ENCODE measurements at regions not wholly inside any gene's neighbourhood (a gene's known extent, or its start where the extent isn't known, plus 50 kb on each side); places are given as distances from the start of the nearest gene placed in this dataset.
"Not testable (repeated sequence)": the region's sequence is repeated elsewhere in the genome, so short reads cannot be mapped to it uniquely, and the experiment has no call there.

DNA sequence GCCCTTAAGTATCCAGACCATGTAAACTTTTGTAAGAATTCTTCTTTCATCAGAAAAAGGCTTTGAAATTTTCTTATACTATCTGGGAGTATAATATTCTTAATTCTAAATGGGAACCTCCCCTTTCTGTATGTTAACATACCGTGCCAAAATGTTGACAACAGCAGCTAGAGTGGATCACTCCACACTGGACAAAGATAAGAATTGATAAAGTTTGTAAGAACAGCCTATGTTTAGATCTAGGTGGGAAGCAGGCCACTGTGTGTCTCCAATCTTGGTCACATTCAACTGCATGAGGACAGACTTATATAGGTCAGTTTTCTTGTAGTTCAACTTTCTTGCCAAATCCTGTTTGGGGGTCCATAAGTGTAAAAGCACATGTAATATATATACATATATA lies 235.7 kb downstream of the RPIA start:
- DNase-seq = no peak

DNA sequence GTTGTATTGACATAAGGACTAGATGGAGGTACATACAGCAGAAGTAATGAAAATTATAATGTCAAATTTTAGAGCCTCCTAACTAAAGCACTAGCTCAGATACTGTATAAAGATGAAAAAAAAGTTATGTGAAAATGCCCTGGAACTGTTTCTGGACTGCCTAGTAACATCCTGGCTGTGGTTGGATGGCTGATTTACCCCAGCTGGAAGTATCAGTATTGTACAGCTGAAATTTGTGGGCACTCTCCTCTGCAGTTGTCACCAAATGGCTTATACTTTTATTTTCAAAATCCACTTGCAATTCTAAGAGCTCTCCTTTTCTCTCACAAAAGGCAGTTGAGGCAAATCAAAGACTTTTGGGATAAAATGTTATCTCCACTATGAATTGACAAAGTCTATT lies 239.2 kb downstream of the RPIA start:
- DNase-seq = no peak

DNA sequence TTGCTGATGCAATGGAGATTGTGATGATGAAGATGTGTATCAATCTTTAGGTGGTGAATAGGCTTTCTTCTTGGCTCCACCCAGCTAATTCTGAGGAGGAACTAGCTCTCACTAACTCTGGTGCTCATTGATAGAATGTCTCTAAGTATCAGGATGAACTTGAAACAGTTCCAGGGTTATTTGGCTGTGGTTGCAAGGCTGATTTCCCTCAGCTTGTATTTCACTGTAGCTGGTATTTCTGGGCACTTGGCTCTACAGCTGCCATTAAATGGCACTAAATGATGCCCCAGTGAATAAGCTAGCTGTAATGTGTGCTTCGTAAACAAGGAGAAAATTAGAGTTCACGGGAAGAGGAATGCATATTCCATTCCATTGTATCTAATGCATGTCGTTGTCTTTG lies 241.2 kb downstream of the RPIA start:
- no peak for DNase-seq

DNA sequence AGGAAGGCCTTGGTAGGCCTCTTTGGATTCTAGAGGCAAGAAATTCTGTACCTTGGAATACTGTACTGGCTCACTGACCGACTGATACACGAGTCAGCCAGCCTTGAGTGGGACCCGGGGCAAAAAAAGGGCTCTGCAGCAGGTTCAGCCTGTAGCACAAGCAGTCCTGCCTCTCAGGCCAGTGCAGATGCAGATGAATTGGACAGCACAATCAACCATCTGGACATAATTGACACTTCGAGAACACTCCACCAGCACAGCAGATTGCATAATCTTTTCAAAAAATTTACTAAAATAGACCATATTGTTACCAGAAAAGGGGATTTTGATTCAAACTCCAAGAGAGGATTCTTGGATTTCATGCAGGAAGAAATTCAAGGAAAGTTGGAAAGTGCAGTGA lies 241.6 kb downstream of the RPIA start:
- no peak for DNase-seq

DNA sequence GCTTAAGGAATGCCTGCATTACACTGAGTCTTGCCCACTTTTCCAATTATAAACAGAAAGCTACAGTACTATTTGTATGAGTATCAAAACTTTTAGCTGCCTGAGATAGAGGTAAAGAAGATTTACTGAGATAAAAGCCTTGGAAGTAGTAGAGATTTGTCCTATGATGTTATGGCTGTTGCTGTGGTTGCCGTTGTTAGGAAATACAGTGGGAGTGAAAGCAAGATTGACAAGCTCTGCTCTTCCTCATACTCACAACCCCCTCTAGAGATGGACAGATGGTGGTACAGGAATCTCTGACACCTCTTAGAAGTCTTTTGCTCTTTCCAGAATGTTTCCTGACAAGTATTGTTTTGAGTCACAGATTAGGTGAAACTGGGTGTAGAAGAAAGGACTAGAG lies 242.5 kb downstream of the RPIA start:
- no peak for DNase-seq

DNA sequence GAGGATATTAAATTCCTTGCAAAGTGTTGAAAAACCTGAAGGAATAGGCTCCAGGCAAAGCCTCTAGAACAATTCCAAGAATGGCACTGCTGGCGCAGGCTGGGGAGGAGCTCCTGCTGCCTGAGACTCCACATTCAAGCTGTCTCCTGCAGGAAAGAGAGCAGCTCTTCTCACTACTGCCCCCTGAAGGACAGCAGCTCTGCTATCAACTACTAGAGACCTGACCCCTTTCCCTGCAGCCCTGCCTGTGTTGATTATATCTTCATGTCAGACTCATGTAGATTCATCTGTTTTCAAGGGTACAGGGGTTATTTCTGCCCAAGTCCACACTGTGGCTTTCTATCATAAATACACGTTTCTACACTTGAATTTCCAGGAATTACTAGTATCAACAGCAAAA lies 249.7 kb downstream of the RPIA start:
- not testable (repeated sequence) for DNase-seq

DNA sequence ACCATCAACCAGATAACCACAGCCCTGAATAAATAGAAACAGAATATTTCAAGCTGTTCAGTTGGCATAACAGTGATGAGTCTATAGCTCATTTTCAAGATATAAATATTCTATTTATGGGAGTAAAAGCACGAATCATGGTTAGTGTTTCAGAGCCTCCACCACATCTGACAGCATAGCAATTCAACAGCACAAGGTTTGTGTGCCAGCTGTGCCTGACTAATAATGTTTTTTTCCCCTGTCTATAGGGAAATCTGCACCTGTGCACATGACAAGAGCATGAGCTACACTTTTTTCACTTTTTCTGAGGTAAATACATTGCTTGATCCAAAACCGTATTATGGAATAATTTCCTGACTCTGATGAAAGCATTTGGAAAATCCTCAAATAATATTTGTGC lies 251.3 kb downstream of the RPIA start:
- DNase-seq = no peak

DNA sequence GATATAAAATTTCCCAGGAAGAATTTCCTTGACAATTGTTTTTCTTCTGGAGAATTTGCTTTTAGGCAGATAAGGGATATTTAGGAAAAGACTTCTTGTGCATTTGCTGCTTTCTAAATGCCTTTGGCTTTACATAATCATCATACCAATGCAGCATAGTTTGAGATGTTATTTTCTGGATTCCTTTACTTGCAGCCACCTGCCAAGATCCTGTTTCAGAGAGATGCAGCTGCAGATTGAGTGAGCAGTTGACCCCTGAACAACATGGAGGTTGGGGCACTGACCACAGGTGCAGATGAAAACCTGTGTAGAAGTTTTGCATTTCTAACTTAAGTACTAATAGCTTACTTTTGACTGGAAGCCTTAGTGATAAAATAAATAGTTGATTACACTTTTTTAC lies 257.9 kb downstream of the RPIA start:
- DNase-seq = no peak

DNA sequence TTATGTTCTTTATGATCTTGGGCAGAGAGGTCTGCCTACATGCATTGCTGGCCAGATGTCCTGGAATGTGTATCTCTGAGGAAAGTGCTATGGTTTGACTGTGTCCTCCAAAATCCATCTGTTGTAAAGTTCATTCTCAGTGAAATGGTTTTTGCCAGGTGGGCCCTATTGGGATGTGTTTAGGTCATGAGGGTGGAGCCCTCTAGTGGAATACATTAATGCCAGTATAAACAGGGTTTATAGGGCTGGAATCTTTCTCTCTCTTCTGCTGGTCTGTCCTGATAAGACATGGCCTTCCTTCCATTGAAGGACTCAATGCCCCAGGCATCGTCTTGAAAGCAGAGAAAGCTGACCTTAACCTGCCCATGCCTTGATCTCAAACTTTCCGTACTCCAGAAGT lies 258.5 kb downstream of the RPIA start:
- DNase-seq = no peak

DNA sequence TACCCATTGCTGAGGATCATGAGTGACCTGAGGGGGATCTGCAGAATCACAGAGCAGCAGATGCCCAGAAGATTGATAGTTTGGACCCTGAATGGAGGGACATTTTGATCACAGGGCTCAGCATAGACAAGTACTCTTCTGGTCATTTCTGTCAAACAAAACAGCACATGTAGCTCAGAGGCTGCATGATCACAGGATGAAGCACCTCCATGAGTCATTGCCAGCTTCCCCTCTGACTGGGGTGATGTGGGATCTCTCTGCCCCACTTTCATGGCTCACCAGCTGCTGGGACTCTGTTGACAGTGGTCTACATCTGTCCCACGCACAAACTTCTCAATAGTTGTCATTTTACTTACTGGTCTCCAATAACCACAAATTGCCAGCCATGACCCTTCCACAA lies 264.1 kb downstream of the RPIA start:
- DNase-seq = no peak

DNA sequence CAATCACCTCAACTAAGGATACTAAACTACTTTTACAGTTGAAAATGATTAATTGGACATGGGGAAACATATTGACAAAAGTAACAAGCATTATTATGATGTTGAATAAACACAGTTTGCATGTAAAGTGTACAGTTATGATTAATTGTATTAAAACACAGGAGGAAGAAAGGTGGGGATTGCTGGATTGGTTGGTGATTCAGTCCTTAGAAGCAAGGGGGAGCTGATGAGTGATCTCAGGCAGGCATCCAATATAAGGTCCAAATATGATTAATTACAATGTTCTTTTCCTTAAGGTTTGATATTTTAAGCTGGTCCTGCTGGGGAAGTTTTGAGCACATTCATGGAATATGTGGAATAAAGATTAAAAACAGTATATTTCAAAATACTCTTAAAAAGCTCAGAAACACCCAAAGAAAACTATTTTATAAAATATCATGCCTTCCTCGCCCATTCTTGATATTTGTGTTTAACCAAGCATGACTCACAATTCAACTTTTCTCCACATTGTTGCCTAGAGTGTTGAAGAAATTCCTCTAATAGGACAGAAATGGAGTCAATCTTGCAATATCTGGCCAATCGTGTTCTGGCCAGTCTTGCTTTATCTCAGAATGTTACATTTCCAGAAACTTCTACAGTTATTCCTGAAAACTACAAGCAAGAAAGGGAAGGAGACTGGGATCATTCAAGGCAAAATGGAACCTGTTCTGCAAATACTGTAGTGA lies 268.2 kb downstream of the RPIA start:
- DNase-seq = no peak

DNA sequence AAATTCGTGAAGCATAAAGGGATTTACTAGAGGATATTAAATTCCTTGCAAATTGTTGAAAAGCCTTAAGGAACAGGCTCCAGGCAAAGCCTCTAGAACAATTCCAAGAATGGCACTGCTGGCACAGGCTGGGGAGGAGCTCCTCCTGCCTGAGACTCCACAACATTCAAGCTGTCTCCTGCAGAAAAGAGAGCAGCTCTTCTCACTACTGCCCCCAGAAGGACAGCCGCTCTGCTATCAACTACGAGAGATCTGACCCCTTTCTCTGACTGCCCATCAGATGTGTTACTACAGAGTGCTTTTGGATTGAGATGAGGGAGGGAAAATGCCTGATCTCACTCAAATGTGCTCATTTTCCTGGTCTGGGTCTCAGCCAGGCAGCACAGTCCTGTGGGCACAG lies 269.9 kb downstream of the RPIA start:
- DNase-seq = not testable (repeated sequence)

DNA sequence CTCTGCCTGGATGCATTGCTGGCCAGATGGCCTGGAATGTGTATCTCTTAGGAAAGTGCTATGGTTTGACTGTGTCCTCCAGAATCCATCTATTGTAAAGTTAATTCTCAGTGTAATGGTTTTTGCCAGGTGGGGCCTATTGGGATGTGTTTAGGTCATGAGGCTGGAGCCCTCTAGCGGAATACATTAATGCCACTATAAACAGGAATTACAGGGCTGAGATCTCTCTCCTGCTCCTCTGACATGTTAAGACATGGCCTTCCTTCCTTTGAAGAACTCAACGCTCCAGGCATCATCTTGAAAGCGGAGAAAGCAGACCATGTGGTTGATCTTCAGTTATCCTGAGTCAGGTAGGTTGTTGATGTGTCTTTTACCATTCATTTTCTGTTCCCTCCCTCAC lies 276.4 kb downstream of the RPIA start:
- no peak for DNase-seq

DNA sequence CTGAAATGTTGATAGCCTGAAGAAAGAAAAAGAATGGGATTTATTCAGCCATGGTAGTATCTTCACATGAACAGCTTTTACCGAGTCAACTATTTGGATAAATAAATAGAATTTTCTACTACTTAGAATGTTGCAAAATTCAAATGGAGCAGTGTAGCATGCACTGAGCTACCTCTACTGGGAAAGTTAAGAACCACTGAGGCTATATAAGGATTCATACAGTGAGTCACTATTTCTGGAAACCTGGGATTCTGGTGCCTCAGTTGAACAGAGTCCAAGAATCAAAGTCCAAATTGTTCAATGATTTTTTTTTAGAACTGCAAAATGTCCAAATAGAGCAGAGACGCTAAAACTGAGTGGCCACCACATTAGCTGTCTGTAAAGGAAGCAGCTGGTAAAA lies 286.5 kb downstream of the RPIA start:
- DNase-seq = not testable (repeated sequence)

DNA sequence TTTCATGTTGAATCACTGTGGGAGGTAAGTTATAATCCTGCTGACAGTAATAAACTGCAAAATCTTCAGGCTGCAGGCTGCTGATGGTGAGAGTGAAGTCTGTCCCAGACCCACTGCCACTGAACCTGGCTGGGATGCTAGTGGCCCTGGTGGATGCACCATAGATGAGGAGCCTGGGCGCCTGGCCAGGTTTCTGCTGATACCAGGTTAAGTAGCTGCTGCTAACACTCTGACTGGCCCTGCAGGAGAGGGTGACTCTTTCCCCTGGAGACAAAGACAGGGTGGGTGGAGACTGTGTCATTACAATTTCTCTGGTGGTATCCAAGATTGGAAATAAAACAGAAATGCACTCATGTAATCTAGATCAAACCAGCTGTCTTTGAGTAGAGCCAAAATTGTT lies 287.0 kb downstream of the RPIA start:
- not testable (repeated sequence) for DNase-seq

DNA sequence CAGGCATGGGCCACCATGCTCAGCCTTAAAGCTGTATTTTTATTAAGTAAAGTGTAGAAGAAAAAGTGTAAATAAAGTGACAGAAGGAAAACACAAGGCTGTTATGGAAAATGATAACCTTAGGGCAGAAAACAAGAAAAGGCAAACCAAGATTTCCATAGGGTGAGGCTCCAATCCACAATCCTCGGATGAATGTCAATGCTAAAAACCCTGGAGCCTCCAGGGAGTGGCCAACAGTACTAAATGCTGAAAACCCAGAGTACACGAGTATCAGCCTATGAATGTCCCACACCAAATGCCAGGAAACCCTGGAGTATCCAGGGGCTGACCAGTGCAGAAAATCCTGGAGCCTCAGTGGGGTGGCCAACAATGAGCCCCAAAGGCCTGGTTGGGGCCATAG lies 292.6 kb downstream of the RPIA start:
- DNase-seq = not testable (repeated sequence)

DNA sequence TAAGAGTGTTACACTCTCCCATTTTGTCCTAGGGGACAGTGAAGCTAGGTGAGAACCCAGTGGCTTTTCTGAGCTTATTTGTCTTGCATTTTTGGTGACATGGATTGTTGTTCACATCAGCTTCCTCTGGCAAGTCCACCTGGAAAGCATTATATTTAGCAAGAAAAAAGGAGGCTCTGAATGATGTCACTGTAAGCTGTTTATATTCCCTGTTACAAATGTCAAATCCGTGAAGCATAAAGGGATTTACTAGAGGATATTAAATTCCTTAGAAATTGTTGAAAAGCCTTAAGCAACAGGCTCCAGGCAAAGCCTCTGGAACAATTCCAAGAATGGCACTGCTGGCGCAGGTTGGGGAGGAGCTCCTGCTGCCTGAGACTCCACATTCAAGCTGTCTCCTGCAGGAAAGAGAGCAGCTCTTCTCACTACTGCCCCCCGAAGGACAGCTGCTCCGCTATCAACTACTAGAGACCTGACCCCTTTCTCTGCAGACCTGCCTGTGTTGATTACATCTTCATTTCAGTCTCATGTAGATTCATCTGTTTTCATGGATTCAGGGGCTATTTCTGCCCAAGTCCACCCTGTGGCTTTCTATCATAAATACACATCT lies 295.4 kb downstream of the RPIA start:
- not testable (repeated sequence) for DNase-seq

DNA sequence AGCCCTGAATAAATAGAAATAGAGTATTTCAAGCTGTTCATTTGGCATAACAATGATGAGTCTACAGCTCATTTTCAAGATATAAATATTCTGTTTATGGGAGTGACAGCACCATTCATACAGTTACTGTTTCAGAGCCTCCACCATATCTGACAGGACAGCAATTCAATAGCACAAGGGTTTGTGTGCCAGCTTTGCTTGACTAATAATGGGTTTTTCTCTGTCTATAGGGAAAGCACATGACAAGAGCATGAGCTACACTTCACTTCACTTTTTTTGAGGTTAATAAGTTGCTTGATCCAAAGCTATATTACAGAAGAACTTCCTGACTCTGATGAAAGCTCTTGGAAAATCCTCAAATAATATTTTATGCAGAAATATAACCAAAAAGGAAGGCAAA lies 297.1 kb downstream of the RPIA start:
- not testable (repeated sequence) for DNase-seq

DNA sequence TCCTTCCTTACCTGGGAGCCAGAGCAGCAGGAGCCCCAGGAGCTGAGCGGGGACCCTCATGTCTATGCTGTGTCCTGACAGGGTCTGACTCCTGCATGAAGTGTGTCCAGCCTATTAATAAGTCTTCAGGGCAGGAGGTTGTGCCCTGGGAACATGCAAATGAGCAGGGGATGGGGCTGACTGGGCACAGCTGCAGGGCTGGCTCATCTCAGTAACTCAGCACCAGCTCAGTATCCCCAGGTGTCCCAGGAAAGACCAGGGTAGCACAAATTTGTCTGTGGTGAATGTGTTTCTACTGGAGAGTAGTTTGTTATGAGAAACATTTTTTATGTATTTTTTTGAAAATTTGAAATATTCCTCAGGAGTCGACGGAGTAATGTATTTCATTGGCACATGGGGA lies 301.3 kb downstream of the RPIA start:
- DNase-seq = not testable (repeated sequence)

DNA sequence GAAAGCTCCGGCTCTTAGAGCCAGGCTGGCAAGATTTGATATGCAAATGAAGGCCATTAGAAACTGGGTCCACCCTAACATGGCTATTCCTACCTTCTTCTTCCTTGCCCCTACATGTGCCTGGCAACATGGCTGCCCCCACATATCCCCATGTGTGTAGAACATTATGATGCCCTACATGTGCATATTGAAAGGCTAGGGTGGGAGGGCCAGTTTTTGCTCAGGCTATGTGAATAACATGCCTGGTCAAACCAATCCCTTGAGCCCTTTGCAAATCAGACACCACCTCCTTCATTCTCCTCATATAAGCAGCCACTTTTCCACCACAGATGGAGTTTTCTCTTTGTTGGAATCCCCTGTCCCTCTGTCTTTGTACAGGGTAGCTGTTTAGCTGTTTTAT lies 303.4 kb downstream of the RPIA start:
- DNase-seq = not testable (repeated sequence)

DNA sequence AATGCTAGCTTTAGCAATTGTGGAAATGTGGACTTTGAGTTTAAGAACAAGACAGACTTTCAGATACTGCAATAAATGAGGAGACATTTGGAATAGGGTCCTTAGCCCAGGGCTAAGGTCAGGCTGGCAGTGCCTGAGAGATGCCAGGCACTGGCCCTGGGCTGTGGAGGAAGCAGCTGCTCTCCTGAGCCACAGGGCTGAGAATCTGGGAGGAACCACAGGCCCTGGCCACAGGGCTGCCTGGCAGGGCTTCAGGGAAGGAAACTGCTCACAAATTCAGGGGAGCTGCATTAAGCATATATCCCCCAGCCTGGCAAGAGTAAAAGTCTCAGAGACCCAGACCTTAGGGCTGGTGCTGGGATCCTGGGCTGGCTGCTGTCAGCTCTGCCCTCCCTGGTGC lies 305.1 kb downstream of the RPIA start:
- DNase-seq = not testable (repeated sequence)

DNA sequence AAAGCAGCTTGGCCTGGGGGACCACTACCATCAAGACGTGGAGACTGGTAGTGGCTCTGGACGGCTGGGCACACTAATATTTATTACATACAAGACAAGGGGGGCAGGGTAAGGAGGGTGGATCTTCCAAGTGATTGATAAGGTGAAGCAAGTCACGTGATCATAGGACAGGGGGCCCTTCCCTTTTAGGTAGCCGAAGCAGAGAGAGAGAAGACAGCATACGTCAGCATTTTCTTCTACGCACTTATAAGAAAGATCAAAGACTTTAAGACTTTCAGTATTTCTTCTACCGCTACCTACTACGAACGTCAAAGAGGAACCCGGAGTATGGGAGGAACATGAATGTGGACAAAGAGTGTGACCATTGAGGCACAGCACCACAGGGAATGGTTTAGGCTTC lies 307.9 kb downstream of the RPIA start:
- no peak for DNase-seq

DNA sequence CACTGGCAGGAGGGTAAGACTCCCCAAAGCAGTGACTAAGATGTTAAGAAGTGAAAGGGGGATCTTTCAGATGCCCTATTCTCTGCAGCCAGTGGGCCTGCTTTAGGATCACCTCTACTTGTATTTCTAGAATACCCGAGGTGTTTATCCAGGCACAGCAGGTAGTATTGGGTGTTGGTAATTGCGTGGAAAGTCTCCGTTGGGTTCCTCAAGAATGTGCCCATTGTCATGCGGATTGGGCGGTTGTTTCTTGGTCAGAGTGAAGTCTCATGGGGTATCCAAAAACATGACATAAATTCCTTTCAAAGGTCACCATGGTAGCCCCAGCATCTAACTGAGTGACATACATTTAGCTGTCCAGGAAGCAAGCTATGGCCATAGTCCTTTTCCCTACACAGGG lies 308.8 kb downstream of the RPIA start:
- DNase-seq = no peak

DNA sequence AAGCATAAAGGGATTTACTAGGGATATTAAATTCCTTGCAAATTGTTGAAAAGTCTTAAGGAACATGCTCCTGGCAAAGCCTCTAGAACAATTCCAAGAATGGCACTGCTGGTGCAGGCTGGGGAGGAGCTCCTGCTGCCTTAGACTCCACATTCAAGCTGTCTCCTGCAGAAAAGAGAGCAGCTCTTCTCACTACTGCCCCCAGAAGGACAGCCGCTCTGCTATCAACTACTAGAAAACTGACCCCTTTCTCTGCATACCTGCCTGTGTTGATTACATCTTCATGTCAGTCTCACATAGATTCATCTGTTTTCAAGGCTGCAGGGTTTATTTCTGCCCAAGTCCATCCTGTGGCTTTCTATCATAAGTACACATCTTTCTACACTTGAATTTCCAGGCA lies 312.8 kb downstream of the RPIA start:
- DNase-seq = not testable (repeated sequence)

DNA sequence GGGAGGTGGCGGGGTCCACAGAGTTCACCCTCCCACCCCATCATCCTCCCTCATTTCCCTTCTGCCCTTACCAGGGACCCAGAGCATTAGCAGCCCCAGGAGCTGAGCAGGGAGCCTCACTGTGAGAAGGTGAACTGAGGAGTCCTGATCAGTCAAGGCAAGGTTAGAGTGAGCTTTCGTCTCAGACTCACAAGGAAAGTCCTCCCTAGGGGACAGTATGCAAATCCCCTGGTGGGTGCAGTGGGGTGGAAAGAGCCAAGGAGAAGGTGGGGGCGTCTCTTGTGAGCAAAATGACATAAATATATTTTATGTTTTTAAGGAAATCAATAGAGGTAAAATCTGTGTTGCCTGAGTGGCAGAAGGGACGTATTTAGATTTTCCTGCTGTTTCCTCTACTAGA lies 329.1 kb downstream of the RPIA start:
- DNase-seq = not testable (repeated sequence)

Data from activated effector memory CD4-positive, alpha-beta T cell treated with anti-CD3 and anti-CD28 coated beads, Interleukin-2, amount 50 U/mL, for 16 hours (primary cell).